BJ (cell line): ENCODE measurements at regions not wholly inside any gene's neighbourhood (a gene's known extent, or its start where the extent isn't known, plus 50 kb on each side); places are given as distances from the start of the nearest gene placed in this dataset.

Experiments used
- CTCF ChIA-PET: fragments of 350-600 bp; formaldehyde crosslinking; extraction: SDS; loops from one replicate; lab custom pipeline; 2021; ENCODE audit warnings: antibody characterized with exemption, inconsistent platforms; lab: Yijun Ruan, JAX
- POLR2A ChIA-PET: fragments of 300-600 bp; sonication (Branson Sonifier 250); formaldehyde crosslinking; extraction: SDS; loops from one replicate; lab custom pipeline; 2021; ENCODE audit warnings: antibody characterized with exemption; lab: Charles Lee
- DNase-seq: peaks from one replicate; pipeline ENCODE4 v3.0.0-alpha.2; 2011; ENCODE audit warnings: low read depth
- H3K27me3 ChIP-seq: 2 replicates; pipeline ENCODE4 v1.6.0; 2011; ENCODE audit warnings: low read length; ENCODE audit not compliant: control insufficient read depth, insufficient read depth
- H3K36me3 ChIP-seq: 2 replicates; pipeline ENCODE4 v1.5.1; 2011; ENCODE audit warnings: low read length; ENCODE audit not compliant: control insufficient read depth, insufficient read depth
- H3K4me3 ChIP-seq: 2 replicates; pipeline ENCODE4 v1.5.1; 2011; ENCODE audit warnings: low read depth, mild to moderate bottlenecking, control low read depth, low read length
- TF ChIP-seq, protein P1 (sequence below): IDR thresholded peaks from 2 replicates; pipeline ENCODE4 v1.5.1; 2011; ENCODE audit warnings: low read depth, mild to moderate bottlenecking, control low read depth, inconsistent platforms, low read length, moderate library complexity; ENCODE audit not compliant: insufficient read depth

DNA sequence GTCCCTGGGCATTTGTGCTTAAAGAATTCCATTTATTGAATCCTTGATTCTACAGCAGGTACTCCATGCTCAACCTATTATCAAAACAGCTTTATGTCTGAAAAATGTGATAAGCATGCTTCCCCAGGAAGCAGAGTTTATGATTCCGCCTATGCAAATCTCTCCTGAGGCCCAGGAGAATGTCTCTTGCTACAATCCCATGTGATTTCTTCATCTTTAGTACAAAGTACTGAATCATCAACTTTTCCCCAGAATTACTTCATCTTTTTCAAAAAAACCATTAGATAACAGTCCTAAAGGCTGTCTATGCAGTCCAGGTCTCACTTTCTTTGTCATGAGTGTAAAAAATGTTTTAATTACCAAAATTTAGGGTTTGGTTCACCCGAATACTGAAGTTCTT, 130.2 kb upstream of the ADAMTSL1 start:
- CTCF ChIA-PET, result no interaction called here
- no peak for DNase-seq
- no peaks in the 10 kb centered on the region for H3K27me3 ChIP-seq
- POLR2A ChIA-PET, result no interaction called here
- TF ChIP-seq, protein P1, sequence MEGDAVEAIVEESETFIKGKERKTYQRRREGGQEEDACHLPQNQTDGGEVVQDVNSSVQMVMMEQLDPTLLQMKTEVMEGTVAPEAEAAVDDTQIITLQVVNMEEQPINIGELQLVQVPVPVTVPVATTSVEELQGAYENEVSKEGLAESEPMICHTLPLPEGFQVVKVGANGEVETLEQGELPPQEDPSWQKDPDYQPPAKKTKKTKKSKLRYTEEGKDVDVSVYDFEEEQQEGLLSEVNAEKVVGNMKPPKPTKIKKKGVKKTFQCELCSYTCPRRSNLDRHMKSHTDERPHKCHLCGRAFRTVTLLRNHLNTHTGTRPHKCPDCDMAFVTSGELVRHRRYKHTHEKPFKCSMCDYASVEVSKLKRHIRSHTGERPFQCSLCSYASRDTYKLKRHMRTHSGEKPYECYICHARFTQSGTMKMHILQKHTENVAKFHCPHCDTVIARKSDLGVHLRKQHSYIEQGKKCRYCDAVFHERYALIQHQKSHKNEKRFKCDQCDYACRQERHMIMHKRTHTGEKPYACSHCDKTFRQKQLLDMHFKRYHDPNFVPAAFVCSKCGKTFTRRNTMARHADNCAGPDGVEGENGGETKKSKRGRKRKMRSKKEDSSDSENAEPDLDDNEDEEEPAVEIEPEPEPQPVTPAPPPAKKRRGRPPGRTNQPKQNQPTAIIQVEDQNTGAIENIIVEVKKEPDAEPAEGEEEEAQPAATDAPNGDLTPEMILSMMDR, result no peak
- H3K4me3 ChIP-seq, result no peak overlapping the region
- no peaks in the 10 kb centered on the region for H3K36me3 ChIP-seq

DNA sequence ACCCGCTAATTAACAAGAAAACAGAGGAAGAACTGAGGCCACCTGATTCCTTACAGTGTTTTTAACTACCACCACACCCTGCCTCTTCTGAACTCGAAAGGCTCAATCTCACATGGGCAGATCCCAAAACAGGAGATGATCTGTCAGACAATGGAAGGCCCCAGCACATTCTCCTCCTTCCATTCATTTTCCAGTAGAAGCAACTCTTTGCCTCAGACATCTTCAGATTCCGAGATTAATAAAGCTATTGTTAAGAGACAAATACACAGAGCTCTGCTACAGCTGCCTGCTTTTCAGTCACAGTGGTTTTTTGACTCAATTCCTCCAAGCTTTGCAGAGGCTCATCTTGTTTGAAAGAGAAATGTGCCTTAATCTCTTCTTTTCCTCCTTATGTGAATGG, 127.2 kb upstream of the ADAMTSL1 start:
- H3K4me3 ChIP-seq, result no peak overlapping the region
- CTCF ChIA-PET, result interaction anchor here (2.8 kb wide), 1 partner anchor 11 kb away, joined by 10 read pairs; no protein-coding TSS in a partner anchor
- H3K36me3 ChIP-seq, result no peaks in the 10 kb centered on the region
- no peak for DNase-seq
- H3K27me3 ChIP-seq, result no peaks in the 10 kb centered on the region
- POLR2A ChIA-PET, result no interaction called here
- TF ChIP-seq, protein P1, result no peak

DNA sequence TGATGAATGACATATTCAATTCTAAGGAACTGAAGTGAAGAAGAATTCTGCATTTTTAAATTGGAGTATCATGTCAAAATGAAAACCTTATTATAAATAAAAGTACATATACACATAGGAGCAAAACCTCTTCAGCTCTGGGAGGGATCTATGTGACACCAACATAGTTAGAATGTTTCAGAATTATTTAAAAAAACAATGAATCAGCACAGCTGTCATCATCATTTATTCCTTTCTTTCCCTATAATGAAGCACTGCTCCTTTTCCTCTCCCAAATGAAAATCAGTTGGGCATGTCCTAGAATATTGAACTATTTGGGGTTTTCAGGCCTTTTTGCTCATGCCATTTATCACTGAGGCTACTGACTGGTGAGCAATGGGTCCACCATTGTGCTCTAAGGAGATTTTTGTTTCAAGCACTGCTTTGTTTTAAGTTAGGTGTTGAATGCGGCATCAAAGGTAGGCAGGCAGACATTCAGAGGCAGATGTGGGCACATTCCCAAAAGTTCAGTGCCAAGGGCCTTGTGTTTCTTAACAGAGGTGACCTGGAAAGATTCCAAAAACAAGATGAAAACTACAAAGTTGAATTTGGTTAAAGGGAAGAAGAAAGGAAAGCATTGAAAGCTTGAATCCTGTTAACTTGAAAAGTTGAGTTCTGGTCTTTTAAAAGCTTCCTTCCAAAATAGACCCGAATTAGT, 126.4 kb upstream of the ADAMTSL1 start:
- TF ChIP-seq, protein P1, result no peak
- Histone ChIP-seq H3K27me3 (no peaks in the 10 kb centered on the region), H3K36me3 (no peaks in the 10 kb centered on the region), H3K4me3 (no peak overlapping the region)
- no peak for DNase-seq
- ChIA-PET POLR2A (no interaction called here), CTCF (interaction anchor here (2.8 kb wide), 1 partner anchor 10 kb away, joined by 10 read pairs; no protein-coding TSS in a partner anchor)

DNA sequence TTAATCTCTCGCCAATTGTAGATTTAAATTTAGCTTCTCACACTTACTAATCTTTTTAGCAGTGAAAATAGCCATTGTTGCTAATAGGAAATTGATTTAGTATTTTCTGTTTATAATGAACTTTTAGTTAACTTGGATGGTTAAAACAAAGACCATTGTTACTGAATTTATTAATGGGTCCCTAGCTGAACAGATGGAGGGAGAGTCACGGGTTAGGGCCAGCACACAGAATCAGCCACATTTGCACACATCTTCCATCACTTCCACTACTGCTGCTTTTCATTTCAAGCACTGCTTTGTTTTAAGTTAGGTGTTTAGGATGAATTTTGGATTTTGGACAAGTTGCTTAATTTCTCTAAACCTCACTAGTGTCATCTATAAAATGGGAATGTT, 125.9 kb upstream of the ADAMTSL1 start:
- Histone ChIP-seq H3K36me3 (no peaks in the 10 kb centered on the region), H3K4me3 (no peak overlapping the region), H3K27me3 (no peaks in the 10 kb centered on the region)
- no peak for DNase-seq
- CTCF ChIA-PET, result interaction anchor here (2.8 kb wide), 1 partner anchor 10 kb away, joined by 10 read pairs; no protein-coding TSS in a partner anchor
- POLR2A ChIA-PET, result no interaction called here
- TF ChIP-seq, protein P1, result no peak

DNA sequence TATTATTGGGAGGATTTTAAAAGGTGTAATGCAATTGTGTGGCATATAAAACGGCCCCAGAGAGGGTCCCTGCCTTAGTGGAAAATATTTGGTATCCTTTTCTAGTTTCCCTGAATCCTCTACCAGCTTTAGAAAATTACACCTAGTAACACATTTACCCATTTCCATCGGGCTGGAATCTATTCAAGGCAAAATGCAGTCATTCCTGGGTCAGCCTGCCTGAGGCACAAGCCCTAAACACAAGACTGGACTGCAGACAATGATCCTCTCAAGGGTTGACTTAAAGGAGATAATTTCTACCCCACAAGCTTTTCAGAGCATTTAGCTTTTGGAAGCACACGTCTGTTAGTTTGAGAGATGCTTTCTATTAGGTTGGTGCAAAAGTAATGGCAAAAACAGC, 124.4 kb upstream of the ADAMTSL1 start:
- H3K4me3 ChIP-seq, result no peak overlapping the region
- H3K27me3 ChIP-seq, result no peaks in the 10 kb centered on the region
- CTCF ChIA-PET, result no interaction called here
- no peaks in the 10 kb centered on the region for H3K36me3 ChIP-seq
- no peak for DNase-seq
- TF ChIP-seq, protein P1, result no peak
- POLR2A ChIA-PET, result no interaction called here
